ENCODE measurements at regions not wholly inside any gene's neighbourhood (a gene's known extent, or its start where the extent isn't known, plus 50 kb on each side); places are given as distances from the start of the nearest gene placed in this dataset.

GRCh38 chr12:47517122-47517521 is 188.7 kb downstream of the RPAP3 start:
- no peak for TF ChIP-seq EZH2phosphoT487 (IDR thresholded peaks at IDR 0.05; ENCODE audit: insufficient read depth, low read depth)
- no peak for TF ChIP-seq EZH2 (IDR thresholded peaks at IDR 0.05; ENCODE audit: insufficient read depth, poor library complexity, severe bottlenecking)
